ENCODE measurements at regions not wholly inside any gene's neighbourhood (a gene's known extent, or its start where the extent isn't known, plus 50 kb on each side); places are given as distances from the start of the nearest gene placed in this dataset.

GRCh38 chr18:67813380-67814028 is 297.0 kb upstream of the DSEL start:
- peaks cover 2% of the 10 kb centered on the region for H3K9me3 Mint-ChIP-seq
- H3K4me3 Mint-ChIP-seq: no peak overlapping the region
- POLR2A ChIA-PET: no interaction called here

DNA sequence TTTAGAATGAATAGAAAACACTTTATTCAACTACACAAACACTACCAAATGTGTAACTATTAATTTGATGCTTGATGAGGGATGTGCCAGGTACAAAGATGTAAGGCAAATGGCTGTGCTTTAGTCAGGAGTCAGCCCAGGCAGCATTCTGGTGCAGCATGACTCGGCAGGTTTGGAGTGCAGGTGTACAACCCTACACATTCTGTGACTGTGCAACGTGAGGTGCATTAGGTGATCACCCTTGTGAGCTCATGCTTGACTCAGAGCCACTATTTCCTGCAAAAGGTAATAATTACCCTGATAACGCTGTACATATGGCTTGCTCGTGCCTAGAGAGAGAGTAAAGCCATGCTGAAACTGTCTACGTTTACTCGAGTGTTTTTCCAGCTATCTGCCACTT is 288.7 kb upstream of the DSEL start:
- no peaks in the 10 kb centered on the region for H3K36me3 Mint-ChIP-seq (ENCODE audit: low read depth)
- no peaks in the 10 kb centered on the region for H3K4me1 Mint-ChIP-seq
- CTCF ChIA-PET: no interaction called here
- POLR2A ChIA-PET: no interaction called here
- ATAC-seq (ENCODE audit: low read depth) (no peak), DNase-seq (no peak)
- H3K27me3 Mint-ChIP-seq: no peaks in the 10 kb centered on the region
- intact Hi-C loops (cut with micrococcal nuclease): no loop called here
- H3K4me3 Mint-ChIP-seq: no peak overlapping the region
- peaks cover 8% of the 10 kb centered on the region for H3K9me3 Mint-ChIP-seq
- TF ChIP-seq, protein P1, sequence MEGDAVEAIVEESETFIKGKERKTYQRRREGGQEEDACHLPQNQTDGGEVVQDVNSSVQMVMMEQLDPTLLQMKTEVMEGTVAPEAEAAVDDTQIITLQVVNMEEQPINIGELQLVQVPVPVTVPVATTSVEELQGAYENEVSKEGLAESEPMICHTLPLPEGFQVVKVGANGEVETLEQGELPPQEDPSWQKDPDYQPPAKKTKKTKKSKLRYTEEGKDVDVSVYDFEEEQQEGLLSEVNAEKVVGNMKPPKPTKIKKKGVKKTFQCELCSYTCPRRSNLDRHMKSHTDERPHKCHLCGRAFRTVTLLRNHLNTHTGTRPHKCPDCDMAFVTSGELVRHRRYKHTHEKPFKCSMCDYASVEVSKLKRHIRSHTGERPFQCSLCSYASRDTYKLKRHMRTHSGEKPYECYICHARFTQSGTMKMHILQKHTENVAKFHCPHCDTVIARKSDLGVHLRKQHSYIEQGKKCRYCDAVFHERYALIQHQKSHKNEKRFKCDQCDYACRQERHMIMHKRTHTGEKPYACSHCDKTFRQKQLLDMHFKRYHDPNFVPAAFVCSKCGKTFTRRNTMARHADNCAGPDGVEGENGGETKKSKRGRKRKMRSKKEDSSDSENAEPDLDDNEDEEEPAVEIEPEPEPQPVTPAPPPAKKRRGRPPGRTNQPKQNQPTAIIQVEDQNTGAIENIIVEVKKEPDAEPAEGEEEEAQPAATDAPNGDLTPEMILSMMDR (IDR thresholded peaks at IDR 0.05): no peak
- no peak overlapping the region for H3K27ac Mint-ChIP-seq

More at GRCh38 chr18:67813380-67814028, 297.0 kb upstream of the DSEL start:
- Mint-ChIP-seq H3K27me3 (no peaks in the 10 kb centered on the region), H3K4me1 (no peaks in the 10 kb centered on the region), H3K36me3 (ENCODE audit: low read depth) (no peaks in the 10 kb centered on the region), H3K27ac (no peak overlapping the region)
- TF ChIP-seq, protein P1 (IDR thresholded peaks at IDR 0.05): no peak
- no peak for DNase-seq
- CTCF ChIA-PET: no interaction called here
- intact Hi-C loops (cut with micrococcal nuclease): no loop called here
- ATAC-seq (ENCODE audit: low read depth): no peak

GRCh38 chr18:67794521-67794920 is 278.0 kb upstream of the DSEL start:
- CTCF ChIA-PET: no interaction called here
- Mint-ChIP-seq H3K27me3 (no peaks in the 10 kb centered on the region), H3K4me1 (no peaks in the 10 kb centered on the region), H3K27ac (no peak overlapping the region), H3K4me3 (no peak overlapping the region), H3K36me3 (ENCODE audit: low read depth) (no peaks in the 10 kb centered on the region), H3K9me3 (no peaks in the 10 kb centered on the region)
- DNase-seq (no peak), ATAC-seq (ENCODE audit: low read depth) (no peak)
- POLR2A ChIA-PET: no interaction called here
- intact Hi-C loops (cut with micrococcal nuclease): no loop called here
- TF ChIP-seq, protein P1 (IDR thresholded peaks at IDR 0.05): no peak

GRCh38 chr18:67790527-67790926 is 274.0 kb upstream of the DSEL start:
- intact Hi-C loops (cut with micrococcal nuclease): no loop called here
- H3K4me1 Mint-ChIP-seq: no peaks in the 10 kb centered on the region
- POLR2A ChIA-PET: no interaction called here
- no peak overlapping the region for H3K27ac Mint-ChIP-seq
- CTCF ChIA-PET: no interaction called here
- no peaks in the 10 kb centered on the region for H3K9me3 Mint-ChIP-seq
- DNase-seq (no peak), ATAC-seq (ENCODE audit: low read depth) (no peak)
- H3K4me3 Mint-ChIP-seq: no peak overlapping the region
- H3K27me3 Mint-ChIP-seq: no peaks in the 10 kb centered on the region
- TF ChIP-seq, protein P1 (IDR thresholded peaks at IDR 0.05): no peak
- no peaks in the 10 kb centered on the region for H3K36me3 Mint-ChIP-seq (ENCODE audit: low read depth)

DNA sequence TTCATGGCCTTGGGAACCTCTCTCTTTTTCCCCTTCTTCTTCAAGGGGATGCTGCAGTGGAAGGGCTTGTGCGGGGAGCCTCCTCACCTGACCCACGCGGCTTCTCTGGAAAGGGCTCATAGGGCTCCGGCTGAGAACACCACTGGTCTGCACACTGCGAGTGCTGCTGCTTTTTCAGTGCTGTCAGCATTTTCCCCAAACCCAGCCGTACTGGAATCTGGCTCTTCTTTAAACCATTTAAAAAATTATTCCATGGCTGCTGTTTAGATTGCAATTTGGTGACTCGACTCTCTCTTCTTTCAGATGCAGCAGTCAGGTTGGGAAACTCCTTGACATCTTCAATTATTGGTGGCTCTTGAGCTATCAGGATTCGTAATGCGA is 272.6 kb upstream of the DSEL start:
- H3K36me3 Mint-ChIP-seq (ENCODE audit: low read depth): no peaks in the 10 kb centered on the region
- ChIA-PET CTCF (no interaction called here), POLR2A (no interaction called here)
- no peaks in the 10 kb centered on the region for H3K27me3 Mint-ChIP-seq
- intact Hi-C loops (cut with micrococcal nuclease): no loop called here
- H3K4me3 Mint-ChIP-seq: no peak overlapping the region
- no peak overlapping the region for H3K27ac Mint-ChIP-seq
- ATAC-seq (ENCODE audit: low read depth) (no peak), DNase-seq (no peak)
- TF ChIP-seq, protein P1 (IDR thresholded peaks at IDR 0.05): no peak
- no peaks in the 10 kb centered on the region for H3K4me1 Mint-ChIP-seq
- H3K9me3 Mint-ChIP-seq: no peaks in the 10 kb centered on the region
